ENCODE measurements at regions not wholly inside any gene's neighbourhood (a gene's known extent, or its start where the extent isn't known, plus 50 kb on each side); places are given as distances from the start of the nearest gene placed in this dataset.

GRCh38 chr6:20301256-20301655, 89.0 kb upstream of the MBOAT1 start (continued):
- TF ChIP-seq CTCF (conservative IDR thresholded peaks at IDR 0.05; ENCODE audit: low read depth in 2 of 2) (no peak), JUNB (IDR thresholded peaks at IDR 0.05; ENCODE audit: unreplicated experiment) (no peak)

GRCh38 chr6:20302168-20302567, 89.9 kb upstream of the MBOAT1 start:
- Histone ChIP-seq H3F3A (replicated peaks; ENCODE audit: low read depth) (no peaks in the 10 kb centered on the region), H3K27me3 (ENCODE audit: insufficient read depth) (no peaks in the 10 kb centered on the region), H2AFZ (no peak overlapping the region), H3K27ac (ENCODE audit: low read depth) (no peak overlapping the region), H3K9me2 (ENCODE audit: insufficient read depth) (no peaks in the 10 kb centered on the region; the same call in 1 of the 2 replicates), H3K4me3 (no peak overlapping the region), H3K36me3 (ENCODE audit: insufficient read depth) (no peaks in the 10 kb centered on the region), H4K20me1 (replicated peaks; ENCODE audit: insufficient read depth) (no peaks in the 10 kb centered on the region), H3K4me1 (ENCODE audit: insufficient read depth) (no peaks in the 10 kb centered on the region), H3K79me2 (replicated peaks; ENCODE audit: insufficient read depth) (no peaks in the 10 kb centered on the region), H3K4me2 (no peak overlapping the region)
- H3K4me1 Mint-ChIP-seq, result no peaks in the 10 kb centered on the region
- H3K4me3 Mint-ChIP-seq, result no peak overlapping the region
- no peaks in the 10 kb centered on the region for H3K36me3 Mint-ChIP-seq (ENCODE audit: low read depth)
- peaks cover 8% of the 10 kb centered on the region for H3K27me3 Mint-ChIP-seq (ENCODE audit: insufficient read depth, low read depth, poor library complexity)
- DNase-seq (ENCODE audit: low spot score) (no peak), ATAC-seq (no peak)
- H3K9me3 Mint-ChIP-seq, result peaks cover 3% of the 10 kb centered on the region; the same call in 1 of the 3 replicates
- H3K27ac Mint-ChIP-seq, result no peak overlapping the region
- no peak for TF ChIP-seq NANOG (IDR thresholded peaks at IDR 0.05; ENCODE audit: borderline replicate concordance)
- no peak for TF ChIP-seq ZNF114 (CRISPR knock-in tag; IDR thresholded peaks at IDR 0.05)
- TF ChIP-seq CTCF (conservative IDR thresholded peaks at IDR 0.05; ENCODE audit: low read depth in 2 of 2), result no peak
- TF ChIP-seq STAT1 (IDR thresholded peaks at IDR 0.05; ENCODE audit: unreplicated experiment), result no peak
- TF ChIP-seq POLR2AphosphoS5 (IDR thresholded peaks at IDR 0.05; ENCODE audit: low read depth), result no peak
- no peak for TF ChIP-seq REST (IDR thresholded peaks at IDR 0.05; ENCODE audit: unreplicated experiment)
- TF ChIP-seq ETS1 (IDR thresholded peaks at IDR 0.05), result no peak
- TF ChIP-seq JUNB (IDR thresholded peaks at IDR 0.05; ENCODE audit: unreplicated experiment), result no peak
- no peak for TF ChIP-seq EZH2phosphoT487 (IDR thresholded peaks at IDR 0.05; ENCODE audit: unreplicated experiment)
- no peak for TF ChIP-seq CREB1 (CRISPR knock-in tag; IDR thresholded peaks at IDR 0.05; ENCODE audit: low read depth)
- TF ChIP-seq ZNF331 (CRISPR knock-in tag; IDR thresholded peaks at IDR 0.05; ENCODE audit: low read depth), result no peak
- no peak for TF ChIP-seq EZH2 (IDR thresholded peaks at IDR 0.05; ENCODE audit: low read depth, unreplicated experiment)
